A673 (cell line): ENCODE measurements at regions not wholly inside any gene's neighbourhood (a gene's known extent, or its start where the extent isn't known, plus 50 kb on each side); places are given as distances from the start of the nearest gene placed in this dataset.

Source experiments
- BruUV-seq: library from RNA; stranded (reverse); fragments of 400-500 nt; replicated peaks from 2 replicates; lab custom pipeline; 2021; lab: Mats Ljungman, UMichigan
- CTCF ChIA-PET: fragments of 300-600 bp; sonication (Branson Sonifier 250); formaldehyde crosslinking; loops from one replicate; lab custom pipeline; 2022; ENCODE audit warnings: antibody characterized with exemption; lab: Charles Lee
- POLR2A ChIA-PET: fragments of 300-600 bp; sonication (Branson Sonifier 250); formaldehyde crosslinking; loops from one replicate; lab custom pipeline; 2022; ENCODE audit warnings: antibody characterized with exemption; ENCODE audit not compliant: low non-redundant PET; lab: Charles Lee
- DNase-seq: peaks from one replicate; pipeline ENCODE4 v3.0.0-alpha.2; 2015; ENCODE audit warnings: low spot score
- H3K27ac ChIP-seq: fragments of 200-600 bp; sonication (generic); 2 replicates; pipeline ENCODE4 v1.5.1; 2016; ENCODE audit warnings: mixed run types, low read depth, mild to moderate bottlenecking, mixed read lengths, antibody characterized with exemption, low read length; ENCODE audit not compliant: poor library complexity, severe bottlenecking
- H3K27me3 ChIP-seq: fragments of 200-600 bp; sonication (generic); replicated peaks from 2 replicates; pipeline ENCODE4 v1.6.1; 2017; ENCODE audit warnings: mixed run types, low read depth, mild to moderate bottlenecking, mixed read lengths, antibody characterized with exemption, low read length; ENCODE audit not compliant: insufficient read depth, poor library complexity
- H3K36me3 ChIP-seq: fragments of 200-600 bp; sonication (generic); 2 replicates; pipeline ENCODE4 v1.6.1; 2016; ENCODE audit warnings: mixed run types, mild to moderate bottlenecking, mixed read lengths, antibody characterized with exemption, low read length; ENCODE audit not compliant: insufficient read depth, poor library complexity, severe bottlenecking
- H3K4me1 ChIP-seq: fragments of 200-600 bp; sonication (generic); 2 replicates; pipeline ENCODE4 v1.6.1; 2017; ENCODE audit warnings: mixed run types, mild to moderate bottlenecking, mixed read lengths, antibody characterized with exemption, low read length; ENCODE audit not compliant: insufficient read depth, poor library complexity, severe bottlenecking
- H3K4me3 ChIP-seq: fragments of 200-600 bp; sonication (generic); 2 replicates; pipeline ENCODE4 v1.5.1; 2016; ENCODE audit warnings: low read depth, mixed run types, mild to moderate bottlenecking, mixed read lengths, low read length; ENCODE audit not compliant: poor library complexity, severe bottlenecking
- H3K9me3 ChIP-seq: fragments of 200-600 bp; sonication (generic); 2 replicates; pipeline ENCODE4 v1.6.1; 2016; ENCODE audit warnings: mixed run types, low read depth, mild to moderate bottlenecking, mixed read lengths, antibody characterized with exemption, low read length; ENCODE audit not compliant: poor library complexity, severe bottlenecking
- EZH2 ChIP-seq: fragments of 200-600 bp; sonication (generic); IDR thresholded peaks from 2 replicates; pipeline ENCODE4 v1.6.1; 2017; ENCODE audit warnings: borderline replicate concordance, low read depth, mild to moderate bottlenecking, mixed read lengths, antibody characterized with exemption, low read length; ENCODE audit not compliant: poor library complexity, severe bottlenecking
- intact Hi-C: fragments of 100-400 bp; cut with micrococcal nuclease; formaldehyde crosslinking; loops from one replicate; pipeline ENCODE4 v1.10.0; 2022; ENCODE audit not compliant: unreplicated experiment
- TF ChIP-seq, protein P1 (sequence below): fragments of 300-800, 200-600 bp; sonication (generic); conservative IDR thresholded peaks from 2 replicates; pipeline ENCODE4 v1.5.1; 2017; ENCODE audit warnings: low read depth, mild to moderate bottlenecking, antibody characterized with exemption, low read length, moderate library complexity, mixed read lengths

DNA sequence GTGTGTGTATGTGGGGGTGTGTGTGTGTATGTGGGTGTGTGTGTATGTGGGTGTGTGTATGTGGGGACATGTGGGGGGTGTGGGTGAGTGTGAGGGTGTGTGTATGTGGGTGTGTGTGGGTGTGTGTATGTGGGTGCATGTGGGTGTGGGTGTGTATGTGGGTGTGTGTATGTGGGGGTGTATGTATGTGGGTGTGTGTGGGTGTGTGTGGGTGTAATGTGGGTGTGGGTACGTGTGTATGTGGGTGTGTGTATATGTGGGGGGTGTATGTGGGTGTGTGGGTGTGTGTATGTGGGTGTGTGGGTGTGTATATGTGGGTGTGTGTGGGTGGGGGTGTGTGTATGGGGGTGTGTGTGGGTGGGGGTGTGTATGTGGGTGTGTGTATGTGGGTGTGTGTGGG lies 106.7 kb downstream of the SPATA19 start:
- BruUV-seq, result no TSS peak
- DNase-seq, result no peak

GRCh38 chr11:133733631-133734030 lies 111.7 kb downstream of the SPATA19 start:
- Histone ChIP-seq H3K27ac (no peak overlapping the region), H3K4me3 (no peak overlapping the region), H3K36me3 (no peaks in the 10 kb centered on the region), H3K27me3 (no peaks in the 10 kb centered on the region), H3K9me3 (peaks cover 13% of the 10 kb centered on the region), H3K4me1 (no peaks in the 10 kb centered on the region)
- POLR2A ChIA-PET, result no interaction called here
- intact Hi-C loops, result no loop called here
- CTCF ChIA-PET, result no interaction called here
- TF ChIP-seq, protein P1, sequence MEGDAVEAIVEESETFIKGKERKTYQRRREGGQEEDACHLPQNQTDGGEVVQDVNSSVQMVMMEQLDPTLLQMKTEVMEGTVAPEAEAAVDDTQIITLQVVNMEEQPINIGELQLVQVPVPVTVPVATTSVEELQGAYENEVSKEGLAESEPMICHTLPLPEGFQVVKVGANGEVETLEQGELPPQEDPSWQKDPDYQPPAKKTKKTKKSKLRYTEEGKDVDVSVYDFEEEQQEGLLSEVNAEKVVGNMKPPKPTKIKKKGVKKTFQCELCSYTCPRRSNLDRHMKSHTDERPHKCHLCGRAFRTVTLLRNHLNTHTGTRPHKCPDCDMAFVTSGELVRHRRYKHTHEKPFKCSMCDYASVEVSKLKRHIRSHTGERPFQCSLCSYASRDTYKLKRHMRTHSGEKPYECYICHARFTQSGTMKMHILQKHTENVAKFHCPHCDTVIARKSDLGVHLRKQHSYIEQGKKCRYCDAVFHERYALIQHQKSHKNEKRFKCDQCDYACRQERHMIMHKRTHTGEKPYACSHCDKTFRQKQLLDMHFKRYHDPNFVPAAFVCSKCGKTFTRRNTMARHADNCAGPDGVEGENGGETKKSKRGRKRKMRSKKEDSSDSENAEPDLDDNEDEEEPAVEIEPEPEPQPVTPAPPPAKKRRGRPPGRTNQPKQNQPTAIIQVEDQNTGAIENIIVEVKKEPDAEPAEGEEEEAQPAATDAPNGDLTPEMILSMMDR, result no peak
- no peak for TF ChIP-seq EZH2
- BruUV-seq, result no TSS peak
- DNase-seq, result no peak

More for the DNA sequence above, 106.7 kb downstream of the SPATA19 start:
- Histone ChIP-seq H3K27me3 (no peaks in the 10 kb centered on the region), H3K4me1 (no peaks in the 10 kb centered on the region), H3K9me3 (peaks cover 14% of the 10 kb centered on the region), H3K36me3 (no peaks in the 10 kb centered on the region), H3K27ac (no peak overlapping the region), H3K4me3 (no peak overlapping the region)
- ChIA-PET POLR2A (no interaction called here), CTCF (no interaction called here)
- intact Hi-C loops, result no loop called here
- TF ChIP-seq, protein P1, result no peak
- no peak for TF ChIP-seq EZH2

GRCh38 chr11:133732109-133732674 lies 113.1 kb downstream of the SPATA19 start:
- H3K36me3 ChIP-seq, result no peaks in the 10 kb centered on the region
- no peaks in the 10 kb centered on the region for H3K27me3 ChIP-seq
- ChIA-PET CTCF (no interaction called here), POLR2A (no interaction called here)
- no peak overlapping the region for H3K4me3 ChIP-seq
- BruUV-seq, result no TSS peak
- intact Hi-C loops, result no loop called here
- H3K4me1 ChIP-seq, result no peaks in the 10 kb centered on the region
- TF ChIP-seq, protein P1, result no peak
- TF ChIP-seq EZH2, result no peak
- DNase-seq, result no peak
- H3K27ac ChIP-seq, result no peak overlapping the region
- H3K9me3 ChIP-seq, result peaks cover 7% of the 10 kb centered on the region
